OCI-LY3 (cell line): ENCODE measurements at regions not wholly inside any gene's neighbourhood (a gene's known extent, or its start where the extent isn't known, plus 50 kb on each side); places are given as distances from the start of the nearest gene placed in this dataset.

Source experiments
- EZH2phosphoT487 ChIP-seq: fragments of 200-600 bp; shearing (Covaris generic); IDR thresholded peaks from 2 replicates; pipeline ENCODE4 v1.6.1; 2018; ENCODE audit warnings: antibody characterized with exemption, mixed run types, low read depth
- TF ChIP-seq, protein P1 (sequence below): fragments of 200-600, 300-600 bp; sonication (generic); IDR thresholded peaks from 2 replicates; pipeline ENCODE4 v1.5.1; 2014; ENCODE audit warnings: antibody characterized with exemption, low read length, low read depth

DNA sequence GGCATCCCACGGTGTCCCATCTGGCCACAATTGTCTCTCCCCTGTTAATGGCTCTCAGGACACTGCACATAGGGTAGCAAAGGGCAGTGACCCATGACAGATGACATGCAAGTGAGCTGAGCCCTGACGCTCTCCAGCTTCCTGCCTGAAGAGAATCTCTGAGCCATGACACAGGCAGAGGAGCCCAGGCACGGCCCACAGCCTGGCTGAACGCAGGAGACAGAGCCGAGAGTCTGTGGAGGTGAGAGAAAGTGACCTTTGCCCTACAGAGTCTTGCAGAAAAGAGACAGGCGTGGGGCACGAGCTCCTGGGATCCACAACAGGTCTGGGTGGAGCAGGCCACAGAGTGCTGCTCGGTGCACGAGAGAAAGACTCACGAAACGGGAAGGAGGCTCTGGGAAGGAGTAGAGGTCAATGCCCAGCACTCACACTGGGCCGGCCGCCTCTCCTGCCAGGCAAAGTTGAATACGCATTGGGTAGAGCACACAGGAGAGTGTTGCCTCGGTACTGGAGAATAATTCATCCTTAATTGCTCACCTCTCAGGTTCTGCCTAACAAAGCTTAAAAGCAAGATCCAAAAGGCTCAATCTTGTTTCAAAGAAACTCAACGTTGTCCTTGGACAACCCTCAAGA, 90.3 kb downstream of the MRPL36 start:
- TF ChIP-seq, protein P1, sequence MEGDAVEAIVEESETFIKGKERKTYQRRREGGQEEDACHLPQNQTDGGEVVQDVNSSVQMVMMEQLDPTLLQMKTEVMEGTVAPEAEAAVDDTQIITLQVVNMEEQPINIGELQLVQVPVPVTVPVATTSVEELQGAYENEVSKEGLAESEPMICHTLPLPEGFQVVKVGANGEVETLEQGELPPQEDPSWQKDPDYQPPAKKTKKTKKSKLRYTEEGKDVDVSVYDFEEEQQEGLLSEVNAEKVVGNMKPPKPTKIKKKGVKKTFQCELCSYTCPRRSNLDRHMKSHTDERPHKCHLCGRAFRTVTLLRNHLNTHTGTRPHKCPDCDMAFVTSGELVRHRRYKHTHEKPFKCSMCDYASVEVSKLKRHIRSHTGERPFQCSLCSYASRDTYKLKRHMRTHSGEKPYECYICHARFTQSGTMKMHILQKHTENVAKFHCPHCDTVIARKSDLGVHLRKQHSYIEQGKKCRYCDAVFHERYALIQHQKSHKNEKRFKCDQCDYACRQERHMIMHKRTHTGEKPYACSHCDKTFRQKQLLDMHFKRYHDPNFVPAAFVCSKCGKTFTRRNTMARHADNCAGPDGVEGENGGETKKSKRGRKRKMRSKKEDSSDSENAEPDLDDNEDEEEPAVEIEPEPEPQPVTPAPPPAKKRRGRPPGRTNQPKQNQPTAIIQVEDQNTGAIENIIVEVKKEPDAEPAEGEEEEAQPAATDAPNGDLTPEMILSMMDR: no peak
- TF ChIP-seq EZH2phosphoT487: no peak
